ENCODE measurements at regions not wholly inside any gene's neighbourhood (a gene's known extent, or its start where the extent isn't known, plus 50 kb on each side); places are given as distances from the start of the nearest gene placed in this dataset.
A peak's percentile ranks its signal among the peaks of the same experiment; 100 is the strongest.
"Not testable (repeated sequence)": the region's sequence is repeated elsewhere in the genome, so short reads cannot be mapped to it uniquely, and the experiment has no call there.

GRCh38 chr3:535566-536416, 339.2 kb downstream of the CHL1 start:
- Mint-ChIP-seq H3K36me3 (ENCODE audit: low read depth) (no peaks in the 10 kb centered on the region), H3K27me3 (peaks cover 3% of the 10 kb centered on the region), H3K4me3 (peak overlapping the region; percentile 55), H3K9me3 (ENCODE audit: low read depth) (peaks cover 5% of the 10 kb centered on the region), H3K4me1 (no peaks in the 10 kb centered on the region), H3K27ac (no peak overlapping the region)
- ChIA-PET POLR2A (no interaction called here), CTCF (interaction anchor here (0.6 to 1.4 kb wide), 3 partner anchors 11 to 68 kb away, joined by 3 to 4 read pairs (median 3); no protein-coding TSS in a partner anchor)
- intact Hi-C loops (cut with DNase I, micrococcal nuclease) = no loop called here
- ATAC-seq (peak; percentile 84), DNase-seq (peak; percentile 52)

DNA sequence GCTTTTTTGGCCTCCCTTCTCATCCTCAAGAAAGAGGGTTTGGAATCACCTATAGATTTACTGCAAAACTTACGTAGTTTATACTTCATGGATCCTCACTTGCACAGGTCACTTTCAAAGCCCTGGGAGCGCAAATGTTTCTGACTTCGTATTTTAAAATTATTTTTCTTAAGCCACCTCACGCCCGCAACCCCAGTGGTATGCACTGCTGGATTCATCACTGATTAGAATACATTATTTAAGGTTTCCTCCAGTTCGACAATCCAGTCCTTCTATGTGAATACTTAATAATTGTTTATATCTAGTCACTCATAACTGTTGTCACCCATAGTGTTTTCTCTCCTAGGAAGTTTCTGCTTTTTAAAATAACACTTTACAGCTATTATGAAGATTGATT, 339.9 kb downstream of the CHL1 start:
- H3K27me3 Mint-ChIP-seq = peaks cover 3% of the 10 kb centered on the region
- DNase-seq (no peak), ATAC-seq (no peak)
- ChIA-PET POLR2A (no interaction called here), CTCF (interaction anchor here (1.1 kb wide), 1 partner anchor 10 kb away, joined by 4 read pairs; no protein-coding TSS in a partner anchor)
- H3K36me3 Mint-ChIP-seq (ENCODE audit: low read depth) = no peaks in the 10 kb centered on the region
- H3K27ac Mint-ChIP-seq = no peak overlapping the region
- intact Hi-C loops (cut with DNase I, micrococcal nuclease) = no loop called here
- H3K9me3 Mint-ChIP-seq (ENCODE audit: low read depth) = peaks cover 4% of the 10 kb centered on the region
- H3K4me1 Mint-ChIP-seq = no peaks in the 10 kb centered on the region
- peak overlapping the region; percentile 55 for H3K4me3 Mint-ChIP-seq

- DNase-seq (no peak), ATAC-seq (no peak)
- no peaks in the 10 kb centered on the region for H3K27me3 Mint-ChIP-seq
- H3K9me3 Mint-ChIP-seq (ENCODE audit: low read depth) = peaks cover 3% of the 10 kb centered on the region
- H3K4me3 Mint-ChIP-seq = no peak overlapping the region
- POLR2A ChIA-PET = no interaction called here
- H3K4me1 Mint-ChIP-seq = no peaks in the 10 kb centered on the region
- intact Hi-C loops (cut with DNase I, micrococcal nuclease) = no loop called here
- H3K27ac Mint-ChIP-seq = no peak overlapping the region
- CTCF ChIA-PET = interaction anchor here (0.6 kb wide), 1 partner anchor 1431 kb away, joined by 3 read pairs; no protein-coding TSS in a partner anchor
- H3K36me3 Mint-ChIP-seq (ENCODE audit: low read depth) = no peaks in the 10 kb centered on the region
These were observed 344.7 kb downstream of the CHL1 start for GRCh38 chr3:541062-541801.

DNA sequence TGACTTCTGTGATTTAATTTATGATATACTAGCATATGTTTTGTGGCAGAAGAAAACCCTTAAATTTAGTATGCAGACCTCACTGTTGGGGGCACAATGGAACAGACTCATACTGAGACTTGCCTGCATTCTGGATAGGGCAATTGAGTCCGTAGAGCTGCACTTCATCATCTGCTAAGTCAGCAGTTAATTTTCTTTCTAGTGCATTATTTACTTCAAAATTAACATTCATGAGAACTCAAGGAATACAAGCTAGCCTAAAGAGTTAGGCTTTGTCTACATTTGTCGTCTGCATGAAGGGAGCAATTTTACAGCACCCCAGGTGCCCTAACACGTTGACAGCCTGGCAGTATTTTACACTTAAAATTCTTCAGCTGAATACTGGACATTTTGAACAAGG, 345.5 kb downstream of the CHL1 start:
- intact Hi-C loops (cut with DNase I, micrococcal nuclease) = no loop called here
- Mint-ChIP-seq H3K9me3 (ENCODE audit: low read depth) (peaks cover 3% of the 10 kb centered on the region), H3K27me3 (no peaks in the 10 kb centered on the region), H3K4me3 (no peak overlapping the region), H3K36me3 (ENCODE audit: low read depth) (no peaks in the 10 kb centered on the region), H3K27ac (no peak overlapping the region), H3K4me1 (no peaks in the 10 kb centered on the region)
- ATAC-seq = no peak
- no peak for DNase-seq
- ChIA-PET CTCF (no interaction called here), POLR2A (no interaction called here)

GRCh38 chr3:549636-550035, 353.1 kb downstream of the CHL1 start:
- intact Hi-C loops (cut with DNase I, micrococcal nuclease) = no loop called here
- DNase-seq = no peak
- Mint-ChIP-seq H3K4me3 (no peak overlapping the region), H3K27me3 (no peaks in the 10 kb centered on the region), H3K27ac (no peak overlapping the region), H3K4me1 (no peaks in the 10 kb centered on the region), H3K9me3 (ENCODE audit: low read depth) (peaks cover 3% of the 10 kb centered on the region), H3K36me3 (ENCODE audit: low read depth) (no peaks in the 10 kb centered on the region)
- ATAC-seq = no peak
- POLR2A ChIA-PET = no interaction called here
- CTCF ChIA-PET = no interaction called here

DNA sequence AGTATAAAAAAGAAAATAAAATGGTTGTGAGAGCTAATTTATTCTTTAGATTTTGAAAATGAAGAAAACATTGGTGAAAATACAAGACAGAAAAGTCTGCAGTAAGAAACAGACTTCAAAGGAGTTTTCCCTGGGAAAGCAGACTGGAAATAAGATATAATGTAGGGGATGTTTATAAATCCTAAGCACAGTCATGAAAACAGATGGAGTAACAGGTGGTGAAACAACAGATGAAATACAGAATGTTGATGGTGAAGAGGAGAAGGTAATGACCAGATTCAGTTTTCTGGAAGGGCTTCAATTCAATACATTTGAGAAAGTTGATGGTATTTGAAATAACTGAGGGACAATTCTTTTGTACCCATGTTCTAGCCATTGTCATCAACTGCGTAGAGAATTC, 353.9 kb downstream of the CHL1 start:
- ATAC-seq (no peak), DNase-seq (no peak)
- Mint-ChIP-seq H3K9me3 (ENCODE audit: low read depth) (peaks cover 3% of the 10 kb centered on the region), H3K4me3 (no peak overlapping the region), H3K27ac (no peak overlapping the region), H3K27me3 (no peaks in the 10 kb centered on the region), H3K36me3 (ENCODE audit: low read depth) (no peaks in the 10 kb centered on the region), H3K4me1 (no peaks in the 10 kb centered on the region)
- intact Hi-C loops (cut with DNase I, micrococcal nuclease) = no loop called here
- ChIA-PET POLR2A (no interaction called here), CTCF (no interaction called here)

DNA sequence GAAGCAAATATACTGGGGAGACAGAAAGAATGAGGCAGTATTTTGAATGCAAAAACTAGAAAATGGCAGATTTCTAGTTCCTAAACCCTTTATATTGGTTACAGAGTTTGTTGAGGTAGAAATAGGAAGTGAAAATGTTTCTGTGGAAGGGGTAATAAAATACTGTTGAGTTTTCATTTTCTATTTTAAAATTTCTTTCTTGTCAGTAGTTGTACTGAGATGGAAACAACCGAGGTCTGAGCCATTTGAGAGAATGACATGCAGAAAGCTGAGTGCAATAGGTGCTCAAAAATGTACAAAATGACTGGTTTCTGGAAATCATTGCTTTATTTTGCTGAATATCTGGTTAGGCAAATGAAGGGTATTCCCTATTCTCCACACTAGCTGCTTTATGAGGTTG, 361.4 kb downstream of the CHL1 start:
- ChIA-PET POLR2A (no interaction called here), CTCF (no interaction called here)
- Mint-ChIP-seq H3K4me1 (no peaks in the 10 kb centered on the region), H3K9me3 (ENCODE audit: low read depth) (no peaks in the 10 kb centered on the region), H3K27ac (no peak overlapping the region), H3K4me3 (no peak overlapping the region), H3K36me3 (ENCODE audit: low read depth) (no peaks in the 10 kb centered on the region), H3K27me3 (no peaks in the 10 kb centered on the region)
- intact Hi-C loops (cut with DNase I, micrococcal nuclease) = no loop called here
- DNase-seq (no peak), ATAC-seq (no peak)

- intact Hi-C loops (cut with DNase I, micrococcal nuclease) = no loop called here
- Mint-ChIP-seq H3K27me3 (no peaks in the 10 kb centered on the region), H3K4me1 (no peaks in the 10 kb centered on the region), H3K27ac (no peak overlapping the region), H3K36me3 (ENCODE audit: low read depth) (no peaks in the 10 kb centered on the region), H3K9me3 (ENCODE audit: low read depth) (no peaks in the 10 kb centered on the region), H3K4me3 (no peak overlapping the region)
- no peak for DNase-seq
- no peak for ATAC-seq
- ChIA-PET CTCF (interaction anchor here (0.5 kb wide), 1 partner anchor 271 kb away, joined by 5 read pairs; no protein-coding TSS in a partner anchor), POLR2A (no interaction called here)
These were observed 371.1 kb downstream of the CHL1 start for GRCh38 chr3:567488-568185.

DNA sequence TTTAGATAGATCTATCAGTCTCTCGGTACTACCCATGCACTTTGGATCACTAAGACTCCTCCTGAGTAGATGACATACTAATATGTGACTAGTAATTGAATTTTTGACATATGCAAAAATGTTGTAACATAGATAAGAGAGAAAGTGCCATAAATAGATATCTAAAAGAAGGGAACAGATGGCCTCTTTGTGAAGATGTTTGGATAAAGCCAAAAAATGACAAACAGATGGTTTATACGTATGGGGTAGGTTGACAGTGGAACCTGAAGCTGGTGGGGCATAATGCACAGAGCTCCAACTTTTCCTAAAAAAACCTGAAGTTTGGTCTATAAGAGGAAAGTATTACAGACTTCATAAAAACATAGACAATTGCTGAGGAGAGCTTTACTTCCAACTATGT, 383.0 kb downstream of the CHL1 start:
- POLR2A ChIA-PET; H3K27ac Mint-ChIP-seq; H3K4me3 Mint-ChIP-seq; CTCF ChIA-PET; H3K4me1 Mint-ChIP-seq; H3K9me3 Mint-ChIP-seq (ENCODE audit: low read depth); intact Hi-C loops (cut with DNase I, micrococcal nuclease); H3K27me3 Mint-ChIP-seq; DNase-seq; ATAC-seq; H3K36me3 Mint-ChIP-seq (ENCODE audit: low read depth): not testable (repeated sequence)

DNA sequence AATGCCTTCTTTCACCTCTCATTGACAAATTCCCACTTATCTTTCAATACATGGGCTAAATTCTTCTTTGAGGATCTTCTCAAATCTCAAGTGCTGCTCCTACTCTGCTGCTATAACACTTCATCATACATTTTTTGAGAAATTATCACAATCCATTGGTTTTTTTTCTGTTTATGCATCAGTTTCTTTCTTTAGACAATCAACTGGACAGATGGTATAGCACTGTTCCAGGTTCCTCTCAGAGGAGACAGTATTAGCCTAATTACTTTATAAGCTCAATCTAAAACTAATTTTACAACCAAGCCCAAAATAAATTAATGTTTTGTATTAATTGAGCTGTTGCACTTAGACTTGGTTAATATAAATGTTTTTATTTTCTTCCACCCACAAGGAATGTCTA, 392.5 kb downstream of the CHL1 start:
- H3K4me1 Mint-ChIP-seq; H3K9me3 Mint-ChIP-seq (ENCODE audit: low read depth); intact Hi-C loops (cut with DNase I, micrococcal nuclease); H3K27me3 Mint-ChIP-seq; H3K4me3 Mint-ChIP-seq; CTCF ChIA-PET; H3K27ac Mint-ChIP-seq; H3K36me3 Mint-ChIP-seq (ENCODE audit: low read depth); DNase-seq; ATAC-seq; POLR2A ChIA-PET: not testable (repeated sequence)

GRCh38 chr3:597304-597703, 400.7 kb downstream of the CHL1 start:
- H3K4me1 Mint-ChIP-seq; H3K36me3 Mint-ChIP-seq (ENCODE audit: low read depth); H3K27ac Mint-ChIP-seq; H3K4me3 Mint-ChIP-seq; DNase-seq; intact Hi-C loops (cut with DNase I, micrococcal nuclease); POLR2A ChIA-PET; H3K27me3 Mint-ChIP-seq; H3K9me3 Mint-ChIP-seq (ENCODE audit: low read depth); CTCF ChIA-PET: not testable (repeated sequence)
- ATAC-seq = peak; percentile 70

DNA sequence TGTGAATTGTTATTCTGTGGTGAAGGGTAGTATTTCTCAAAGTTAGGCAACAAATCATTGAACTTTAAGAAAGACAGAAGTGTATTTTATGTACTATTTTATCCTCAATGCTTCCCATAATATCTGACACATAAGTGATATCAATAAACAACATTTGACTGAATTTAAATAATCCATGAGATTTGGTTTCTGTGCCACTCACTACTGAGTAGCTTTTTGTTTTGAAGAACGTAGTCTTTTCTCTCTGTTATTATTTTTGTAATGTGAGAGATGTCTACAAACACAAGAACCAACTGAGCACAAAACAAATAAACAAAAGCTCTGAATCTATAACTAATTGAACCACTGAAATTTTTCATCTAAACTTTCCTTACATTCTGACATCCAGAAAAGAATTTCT, 401.2 kb downstream of the CHL1 start:
- POLR2A ChIA-PET; intact Hi-C loops (cut with DNase I, micrococcal nuclease); H3K4me1 Mint-ChIP-seq; DNase-seq; ATAC-seq; H3K27me3 Mint-ChIP-seq; H3K9me3 Mint-ChIP-seq (ENCODE audit: low read depth); CTCF ChIA-PET; H3K36me3 Mint-ChIP-seq (ENCODE audit: low read depth); H3K27ac Mint-ChIP-seq; H3K4me3 Mint-ChIP-seq: not testable (repeated sequence)

All from activated CD4-positive, alpha-beta T cell treated with anti-CD3 and anti-CD28 coated beads for 36 hours (primary cell).